H9 (cell line): ENCODE measurements at regions not wholly inside any gene's neighbourhood (a gene's known extent, or its start where the extent isn't known, plus 50 kb on each side); places are given as distances from the start of the nearest gene placed in this dataset.

Source experiments
- DNase-seq: peaks from one replicate; pipeline ENCODE4 v3.0.0-alpha.2; 2017
- H2AFZ ChIP-seq: one replicate; pipeline ENCODE4 v1.6.1; 2013; ENCODE audit warnings: mild to moderate bottlenecking, low read length, control low read depth, moderate library complexity
- H2AK5ac ChIP-seq: 2 replicates; pipeline ENCODE4 v1.6.1; 2013; ENCODE audit warnings: low read length, control low read depth, mixed read lengths; ENCODE audit not compliant: insufficient read length
- H2BK120ac ChIP-seq: one replicate; pipeline ENCODE4 v1.6.1; 2013; ENCODE audit warnings: low read depth, mild to moderate bottlenecking, low read length, control low read depth, inconsistent platforms; ENCODE audit not compliant: poor library complexity, severe bottlenecking
- H2BK12ac ChIP-seq: 2 replicates; pipeline ENCODE4 v1.6.1; 2013; ENCODE audit warnings: low read length, control low read depth, mixed read lengths, low read depth; ENCODE audit not compliant: insufficient read length
- H2BK15ac ChIP-seq: 2 replicates; pipeline ENCODE4 v1.6.1; 2013; ENCODE audit warnings: low read depth, low read length, control low read depth
- H2BK20ac ChIP-seq: one replicate; pipeline ENCODE4 v1.6.1; 2013; ENCODE audit warnings: low read depth, mild to moderate bottlenecking, low read length, control low read depth, inconsistent platforms; ENCODE audit not compliant: poor library complexity, severe bottlenecking
- H2BK5ac ChIP-seq: 2 replicates; pipeline ENCODE4 v1.6.1; 2013; ENCODE audit warnings: low read length, control low read depth, mixed read lengths; ENCODE audit not compliant: insufficient read length
- H3K14ac ChIP-seq: 2 replicates; pipeline ENCODE4 v1.6.1; 2013; ENCODE audit warnings: low read length, control low read depth; ENCODE audit not compliant: insufficient read depth
- H3K18ac ChIP-seq: 2 replicates; pipeline ENCODE4 v1.6.1; 2013; ENCODE audit warnings: low read depth, mild to moderate bottlenecking, mixed read lengths, low read length, control low read depth; ENCODE audit not compliant: insufficient read length
- H3K23ac ChIP-seq: 2 replicates; pipeline ENCODE4 v1.6.1; 2013; ENCODE audit warnings: low read length, control low read depth, mixed read lengths, low read depth; ENCODE audit not compliant: insufficient read length
- H3K23me2 ChIP-seq: 2 replicates; pipeline ENCODE4 v1.6.1; 2013; ENCODE audit warnings: low read depth, mild to moderate bottlenecking, mixed read lengths, low read length, control low read depth; ENCODE audit not compliant: insufficient read length, poor library complexity, severe bottlenecking
- H3K27ac ChIP-seq: 2 replicates; pipeline ENCODE4 v1.5.1; 2013; ENCODE audit warnings: low read length, control low read depth, mixed read lengths, low read depth; ENCODE audit not compliant: insufficient read length
- H3K27me3 ChIP-seq: 2 replicates; pipeline ENCODE4 v1.6.1; 2013; ENCODE audit warnings: low read length, control low read depth, inconsistent platforms; ENCODE audit not compliant: insufficient read depth
- H3K4ac ChIP-seq: 2 replicates; pipeline ENCODE4 v1.6.1; 2013; ENCODE audit warnings: low read depth, mild to moderate bottlenecking, control low read depth, inconsistent platforms, low read length, moderate library complexity
- H3K4me1 ChIP-seq: 2 replicates; pipeline ENCODE4 v1.6.1; 2013; ENCODE audit warnings: low read length, control low read depth, inconsistent platforms; ENCODE audit not compliant: insufficient read depth
- H3K4me2 ChIP-seq: 2 replicates; pipeline ENCODE4 v1.6.1; 2013; ENCODE audit warnings: low read length, control low read depth, mixed read lengths; ENCODE audit not compliant: insufficient read length, insufficient read depth
- H3K56ac ChIP-seq: 2 replicates; pipeline ENCODE4 v1.6.1; 2013; ENCODE audit warnings: low read depth, mild to moderate bottlenecking, mixed read lengths, low read length, control low read depth; ENCODE audit not compliant: insufficient read length
- H3K79me1 ChIP-seq: 2 replicates; pipeline ENCODE4 v1.6.1; 2013; ENCODE audit warnings: low read depth, mild to moderate bottlenecking, moderate library complexity, low read length, control low read depth, inconsistent platforms; ENCODE audit not compliant: insufficient read depth, poor library complexity, severe bottlenecking
- H3K79me2 ChIP-seq: 2 replicates; pipeline ENCODE4 v1.6.1; 2013; ENCODE audit warnings: low read length, control low read depth, inconsistent platforms; ENCODE audit not compliant: insufficient read depth
- H3K9ac ChIP-seq: 2 replicates; pipeline ENCODE4 v1.6.1; 2013; ENCODE audit warnings: low read length, control low read depth, mixed read lengths; ENCODE audit not compliant: insufficient read length; ENCODE audit errors: extremely low read depth
- H3K9me3 ChIP-seq: one replicate; pipeline ENCODE4 v1.6.1; 2013; ENCODE audit warnings: low read depth, low read length, inconsistent platforms; ENCODE audit not compliant: control insufficient read depth
- H3T11ph ChIP-seq: one replicate; pipeline ENCODE4 v1.6.1; 2013; ENCODE audit warnings: mild to moderate bottlenecking, low read length, control low read depth, inconsistent platforms
- H4K20me1 ChIP-seq: one replicate; pipeline ENCODE4 v1.6.1; 2013; ENCODE audit not compliant: control insufficient read depth, insufficient read length, insufficient read depth
- H4K5ac ChIP-seq: 2 replicates; pipeline ENCODE4 v1.6.1; 2013; ENCODE audit warnings: low read depth, mild to moderate bottlenecking, mixed read lengths, low read length, control low read depth; ENCODE audit not compliant: insufficient read length
- H4K8ac ChIP-seq: replicated peaks from 2 replicates; pipeline ENCODE4 v1.6.1; 2013; ENCODE audit warnings: low read length, control low read depth, mixed read lengths, low read depth; ENCODE audit not compliant: insufficient read length
- H4K91ac ChIP-seq: 2 replicates; pipeline ENCODE4 v1.6.1; 2013; ENCODE audit warnings: low read depth, mild to moderate bottlenecking, moderate library complexity, mixed read lengths, low read length, control low read depth; ENCODE audit not compliant: insufficient read length
- H3K27ac Mint-ChIP-seq, 3 experiments: 2 replicates in 2 of 3; 3 replicates in 1 of 3; pipeline ENCODE4 v1.8.0; 2020 to 2021; ENCODE audit warnings: mixed read lengths in 3 of 3, mild to moderate bottlenecking in 1 of 3, moderate library complexity in 1 of 3
- H3K27me3 Mint-ChIP-seq: 2 replicates; pipeline ENCODE4 v1.8.0; 2021; ENCODE audit warnings: low read depth, mild to moderate bottlenecking, moderate library complexity, mixed read lengths
- H3K36me3 Mint-ChIP-seq, 3 experiments: 2 replicates in 2 of 3; 3 replicates in 1 of 3; pipeline ENCODE4 v1.8.0; 2020 to 2021; ENCODE audit warnings: low read depth in 3 of 3, mixed read lengths in 3 of 3; ENCODE audit not compliant: insufficient read depth in 1 of 3
- H3K4me1 Mint-ChIP-seq, 2 experiments: 2 replicates each; pipeline ENCODE4 v1.8.0; 2020; ENCODE audit warnings: mixed read lengths in 2 of 2
- H3K4me3 Mint-ChIP-seq, 2 experiments: 2 replicates in 1 of 2; 3 replicates in 1 of 2; pipeline ENCODE4 v1.8.0; 2020 to 2021; ENCODE audit warnings: mild to moderate bottlenecking in 2 of 2, mixed read lengths in 2 of 2, moderate library complexity in 1 of 2
- H3K9me3 Mint-ChIP-seq, 2 experiments: 2 replicates in 1 of 2; 3 replicates in 1 of 2; pipeline ENCODE4 v1.8.0; 2020; ENCODE audit warnings: mild to moderate bottlenecking in 2 of 2, mixed read lengths in 2 of 2, moderate library complexity in 1 of 2
- CTCF ChIP-seq: fragments of 200-600 bp; sonication (generic); conservative IDR thresholded peaks from 3 replicates; pipeline ENCODE4 v1.8.0; 2021; ENCODE audit warnings: antibody characterized with exemption, mild to moderate bottlenecking
- WGBS: extraction: QIAGEN DNeasy Blood & Tissue Kit; methylation state at CpG from one replicate; pipeline ENCODE4 v1.1.7; 2013; ENCODE audit warnings: missing lambda C conversion rate, low lambda C conversion rate, mixed read lengths; ENCODE audit not compliant: insufficient read length; ENCODE audit errors: extremely low coverage; 5-methylcytosine and 5-hydroxymethylcytosine counted together

- no peaks in the 10 kb centered on the region for H3K27me3 ChIP-seq
- no peak overlapping the region for H3K4me2 ChIP-seq
- no peaks in the 10 kb centered on the region for H4K20me1 ChIP-seq
- no peaks in the 10 kb centered on the region for H3K9me3 ChIP-seq
- no peak overlapping the region for H4K5ac ChIP-seq
- no peak for TF ChIP-seq CTCF
- no CpG with 5 or more reads among the region's 9 CpGs for WGBS
- no peaks in the 10 kb centered on the region for H3K4me1 ChIP-seq
- no peak overlapping the region for H4K8ac ChIP-seq
- no peak for DNase-seq
- no peak overlapping the region for H2BK12ac ChIP-seq
- Mint-ChIP-seq H3K36me3 (no peaks in the 10 kb centered on the region; a peak in 1 of 7 replicates), H3K27ac (no peak overlapping the region; a peak in 1 of 7 replicates), H3K27me3 (peaks cover 4% of the 10 kb centered on the region; the same call in 1 of the 2 replicates), H3K4me3 (no peak overlapping the region), H3K4me1 (peaks cover 3 to 15% of the 10 kb centered on the region in 2 experiments; a peak in 2 of 4 replicates), H3K9me3 (no peaks in the 10 kb centered on the region)
- no peak overlapping the region for H2BK5ac ChIP-seq
- H3K4ac ChIP-seq, result no peak overlapping the region
- no peak overlapping the region for H4K91ac ChIP-seq
- no peak overlapping the region for H2BK120ac ChIP-seq
- no peak overlapping the region for H3T11ph ChIP-seq
- no peak overlapping the region for H3K14ac ChIP-seq
- no peak overlapping the region for H2AFZ ChIP-seq
- H3K56ac ChIP-seq, result no peak overlapping the region
- no peak overlapping the region for H3K9ac ChIP-seq
- no peak overlapping the region for H3K18ac ChIP-seq
- H3K27ac ChIP-seq, result no peak overlapping the region
- H3K23me2 ChIP-seq, result no peaks in the 10 kb centered on the region
- no peak overlapping the region for H2AK5ac ChIP-seq
- H3K23ac ChIP-seq, result no peak overlapping the region
- H2BK20ac ChIP-seq, result no peak overlapping the region
- no peak overlapping the region for H2BK15ac ChIP-seq
- H3K79me1 ChIP-seq, result no peaks in the 10 kb centered on the region
- H3K79me2 ChIP-seq, result no peaks in the 10 kb centered on the region
Observed at GRCh38 chr1:4056422-4056821, 156.3 kb upstream of the C1orf174 start.
